HEK293 (cell line): ENCODE measurements at regions not wholly inside any gene's neighbourhood (a gene's known extent, or its start where the extent isn't known, plus 50 kb on each side); places are given as distances from the start of the nearest gene placed in this dataset.

ENCODE experiments used
- ZNF121 ChIP-seq: fragments of 450-650 bp; formaldehyde crosslinking; IDR thresholded peaks from 2 replicates; pipeline ENCODE4 v1.5.1; 2016; ENCODE audit warnings: missing biosample characterization, missing genetic modification characterization
- ZNF416 ChIP-seq: fragments of 450-650 bp; formaldehyde crosslinking; IDR thresholded peaks from 2 replicates; pipeline ENCODE4 v1.5.1; 2016; ENCODE audit warnings: missing biosample characterization, missing genetic modification characterization
- ZNF660 ChIP-seq: fragments of 450-650 bp; IDR thresholded peaks from 2 replicates; pipeline ENCODE4 v1.5.1; 2018; ENCODE audit warnings: missing biosample characterization, mild to moderate bottlenecking, missing genetic modification characterization

- TF ChIP-seq ZNF121 (tag by site-specific recombination), result no peak
- no peak for TF ChIP-seq ZNF416 (tag by site-specific recombination)
- TF ChIP-seq ZNF660 (tag by site-specific recombination), result no peak
Measured at GRCh38 chr12:58302487-58303011, 361.2 kb downstream of the ATP23 start.
